22Rv1 (cell line): ENCODE measurements at regions not wholly inside any gene's neighbourhood (a gene's known extent, or its start where the extent isn't known, plus 50 kb on each side); places are given as distances from the start of the nearest gene placed in this dataset.

ENCODE experiments used
- H3K27ac ChIP-seq: fragments of 450-650 bp; 2 replicates; pipeline ENCODE4 v1.5.1; 2017
- ZFX ChIP-seq: fragments of 450-650 bp; IDR thresholded peaks from 2 replicates; pipeline ENCODE4 v1.6.1; 2017; ENCODE audit warnings: antibody characterized with exemption, borderline replicate concordance
- TF ChIP-seq, protein P1 (sequence below): fragments of 450-650 bp; IDR thresholded peaks from 2 replicates; pipeline ENCODE4 v1.5.1; 2017; ENCODE audit warnings: mild to moderate bottlenecking

DNA sequence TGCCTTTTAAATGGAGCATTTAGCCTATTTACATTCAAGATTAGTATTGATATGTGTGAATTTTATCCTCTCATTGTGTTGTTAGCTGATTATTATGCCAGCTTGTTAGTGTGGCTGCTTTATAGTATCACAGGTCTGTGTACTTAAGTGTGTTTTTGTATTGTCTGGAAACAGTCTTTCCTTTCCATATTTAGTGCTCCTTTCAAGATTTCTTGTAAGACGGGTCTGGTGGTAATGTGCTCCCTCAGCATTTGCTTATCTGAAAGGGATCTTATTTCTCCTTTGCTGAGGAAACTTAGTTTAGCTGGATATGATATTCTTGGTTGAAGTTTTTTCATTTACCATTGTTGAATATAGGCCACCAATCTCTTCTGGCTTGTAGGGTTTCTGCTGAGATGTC, 549.0 kb downstream of the EPHA3 start:
- no peak overlapping the region for H3K27ac ChIP-seq
- TF ChIP-seq ZFX: no peak

DNA sequence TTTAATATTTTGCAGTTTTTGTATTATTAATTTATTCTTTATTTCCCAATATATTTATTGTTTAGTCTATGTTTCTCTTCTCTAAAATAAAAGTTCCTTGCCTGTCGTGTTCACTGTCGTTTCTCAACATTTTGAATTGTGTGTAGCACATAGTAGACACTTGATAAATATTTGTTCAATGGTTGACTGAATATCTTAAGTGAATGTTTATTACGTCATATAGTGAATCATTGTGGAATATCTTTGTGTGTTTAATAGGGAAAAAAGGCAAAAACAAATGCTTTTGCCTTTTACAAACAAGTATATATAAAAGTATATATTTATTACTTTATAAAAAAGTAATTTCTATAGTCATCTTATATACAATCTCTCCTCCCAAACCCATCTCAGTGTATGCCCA, 572.3 kb downstream of the EPHA3 start:
- TF ChIP-seq, protein P1, sequence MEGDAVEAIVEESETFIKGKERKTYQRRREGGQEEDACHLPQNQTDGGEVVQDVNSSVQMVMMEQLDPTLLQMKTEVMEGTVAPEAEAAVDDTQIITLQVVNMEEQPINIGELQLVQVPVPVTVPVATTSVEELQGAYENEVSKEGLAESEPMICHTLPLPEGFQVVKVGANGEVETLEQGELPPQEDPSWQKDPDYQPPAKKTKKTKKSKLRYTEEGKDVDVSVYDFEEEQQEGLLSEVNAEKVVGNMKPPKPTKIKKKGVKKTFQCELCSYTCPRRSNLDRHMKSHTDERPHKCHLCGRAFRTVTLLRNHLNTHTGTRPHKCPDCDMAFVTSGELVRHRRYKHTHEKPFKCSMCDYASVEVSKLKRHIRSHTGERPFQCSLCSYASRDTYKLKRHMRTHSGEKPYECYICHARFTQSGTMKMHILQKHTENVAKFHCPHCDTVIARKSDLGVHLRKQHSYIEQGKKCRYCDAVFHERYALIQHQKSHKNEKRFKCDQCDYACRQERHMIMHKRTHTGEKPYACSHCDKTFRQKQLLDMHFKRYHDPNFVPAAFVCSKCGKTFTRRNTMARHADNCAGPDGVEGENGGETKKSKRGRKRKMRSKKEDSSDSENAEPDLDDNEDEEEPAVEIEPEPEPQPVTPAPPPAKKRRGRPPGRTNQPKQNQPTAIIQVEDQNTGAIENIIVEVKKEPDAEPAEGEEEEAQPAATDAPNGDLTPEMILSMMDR: no peak
- no peak for TF ChIP-seq ZFX
- H3K27ac ChIP-seq: no peak overlapping the region

DNA sequence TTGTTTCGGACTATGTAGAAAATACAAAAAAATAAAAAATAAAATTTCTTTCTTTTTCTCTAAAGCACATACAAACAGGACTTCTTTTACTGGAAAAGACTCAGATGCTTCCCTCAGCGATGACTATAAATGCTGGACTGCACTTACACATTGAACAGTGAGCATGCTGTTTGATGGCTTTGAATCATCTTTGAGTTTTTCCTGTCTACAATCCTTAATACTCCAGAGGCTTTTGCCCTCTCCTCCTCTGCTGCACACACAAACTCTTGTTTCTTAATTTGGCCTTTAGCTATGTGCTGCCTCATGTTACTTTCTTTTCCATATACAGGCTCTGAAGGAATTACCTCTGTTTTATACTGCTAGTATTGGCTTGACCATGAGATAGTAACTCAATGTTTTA, 575.1 kb downstream of the EPHA3 start:
- H3K27ac ChIP-seq: peak overlapping the region; percentile 72
- TF ChIP-seq, protein P1: no peak
- TF ChIP-seq ZFX: no peak

DNA sequence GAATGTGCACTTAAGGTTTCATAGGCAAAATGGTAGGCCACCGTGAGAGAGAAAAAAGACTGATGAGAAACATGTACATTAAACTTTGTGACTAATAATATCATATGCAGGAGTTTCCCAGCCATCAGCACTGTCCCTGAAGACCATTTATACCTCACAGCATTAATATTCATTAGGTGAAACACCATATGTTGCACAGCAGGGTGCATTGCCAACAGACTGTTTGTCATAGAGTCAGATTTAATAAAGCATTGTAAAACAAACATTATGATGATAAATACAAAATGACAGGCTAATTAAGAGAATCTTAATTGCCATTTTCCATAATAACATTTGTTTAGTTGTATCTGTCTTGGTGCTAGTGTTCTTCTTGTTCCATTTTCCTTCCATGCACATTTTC, 578.3 kb downstream of the EPHA3 start:
- H3K27ac ChIP-seq: peak overlapping the region; percentile 72
- TF ChIP-seq, protein P1: no peak
- TF ChIP-seq ZFX: no peak

DNA sequence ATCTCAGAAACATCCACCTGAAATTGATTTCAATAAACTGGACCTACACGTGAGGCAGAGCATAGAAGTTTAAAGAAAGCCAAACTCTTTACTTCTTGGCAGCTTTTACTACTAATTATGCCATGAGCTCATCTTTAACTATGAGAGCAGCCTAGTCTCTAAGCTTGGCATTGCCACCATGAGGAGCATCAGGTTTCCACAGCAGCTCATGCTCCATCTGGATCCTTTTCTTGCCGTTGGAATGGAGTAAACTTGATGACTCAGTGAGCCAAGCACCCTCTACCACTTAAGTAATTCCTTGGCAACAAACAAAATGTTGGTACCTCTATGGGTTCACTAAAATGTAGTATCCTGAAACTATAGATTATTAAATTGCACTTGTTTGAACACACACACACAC, 583.2 kb downstream of the EPHA3 start:
- peak overlapping the region; percentile 41 for H3K27ac ChIP-seq
- no peak for TF ChIP-seq ZFX
- TF ChIP-seq, protein P1: no peak

DNA sequence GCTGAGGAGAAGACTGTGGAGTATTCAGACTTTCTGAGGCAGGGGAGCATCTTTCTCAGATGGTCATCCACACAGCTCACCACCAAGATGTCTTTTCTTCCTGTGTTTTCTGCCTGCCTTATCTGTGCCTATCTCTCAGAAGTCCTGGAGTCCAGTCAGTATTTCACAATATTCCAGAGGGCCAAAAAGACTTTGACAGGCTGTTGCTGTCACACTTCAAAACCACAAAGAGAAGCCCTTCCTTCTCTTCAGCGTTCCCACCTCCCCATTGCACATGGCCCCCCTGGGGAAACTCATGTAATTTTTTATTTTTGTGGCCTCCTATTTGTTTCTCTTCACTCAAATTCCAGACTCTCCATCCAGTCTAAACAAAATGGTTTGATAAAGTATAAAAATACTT, 585.2 kb downstream of the EPHA3 start:
- no peak for TF ChIP-seq ZFX
- TF ChIP-seq, protein P1: no peak
- H3K27ac ChIP-seq: no peak overlapping the region

DNA sequence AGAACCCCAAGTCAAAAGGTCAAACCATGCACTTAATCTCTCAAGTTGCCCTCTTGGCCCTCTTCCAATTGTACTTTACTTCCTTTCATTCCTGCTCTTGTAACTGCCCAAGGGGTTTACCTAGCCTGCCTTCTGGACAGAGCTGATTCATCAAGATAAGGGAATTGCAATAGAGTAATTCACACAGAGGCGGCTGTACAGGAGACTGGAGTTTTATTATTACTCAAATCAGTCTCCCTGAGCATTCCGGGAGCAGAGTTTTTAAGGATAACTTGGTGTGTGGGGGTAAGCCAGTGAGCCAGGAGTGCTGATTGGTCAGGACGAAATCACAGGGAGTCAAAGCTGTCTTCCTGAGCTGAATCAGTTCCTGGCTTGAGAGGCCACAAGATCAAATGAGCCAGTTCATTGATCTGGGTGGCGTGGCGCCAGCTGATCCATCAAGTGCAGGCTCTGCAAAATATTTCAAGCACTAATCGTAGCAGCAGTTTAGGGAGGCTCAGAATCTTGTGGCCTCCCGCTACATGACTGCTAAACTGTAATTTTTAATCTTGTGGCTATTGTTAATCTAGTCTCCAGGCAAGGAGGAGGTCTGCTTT, 590.0 kb downstream of the EPHA3 start:
- no peak for TF ChIP-seq ZFX
- TF ChIP-seq, protein P1: no peak

DNA sequence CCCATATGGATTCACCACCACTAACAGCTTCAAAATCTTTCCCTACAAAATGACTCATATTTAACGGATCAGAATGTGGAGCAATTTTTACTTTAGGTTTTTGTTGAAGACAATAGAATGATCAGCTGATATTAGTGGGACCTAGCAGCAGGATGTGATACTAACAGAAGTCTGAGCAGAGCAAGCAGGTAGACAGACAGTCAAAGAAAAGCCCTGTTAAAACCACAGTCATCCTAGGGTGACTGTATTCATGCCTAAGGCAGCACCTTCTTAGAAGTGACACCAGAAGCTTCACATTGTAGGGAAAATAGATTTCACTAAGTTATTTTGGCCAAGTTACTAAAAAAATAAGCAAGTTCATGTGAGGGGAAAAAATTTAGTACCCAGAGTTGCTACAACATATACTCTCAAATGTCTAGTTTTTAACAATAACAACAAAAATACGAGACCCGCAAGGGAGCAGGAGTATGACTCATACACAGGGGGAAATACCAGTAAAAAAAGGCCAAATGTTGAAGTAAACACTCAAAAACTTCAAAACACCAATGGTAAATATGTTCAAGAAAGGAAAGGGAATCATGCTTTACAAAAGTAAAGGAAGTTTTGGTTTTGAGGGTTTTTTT, 590.9 kb downstream of the EPHA3 start:
- peak overlapping the region; percentile 18; the same call in 1 of the 2 replicates for H3K27ac ChIP-seq

More for the DNA sequence above, 590.0 kb downstream of the EPHA3 start:
- peak overlapping the region; percentile 18; the same call in 1 of the 2 replicates for H3K27ac ChIP-seq

More for the DNA sequence above, 590.9 kb downstream of the EPHA3 start:
- TF ChIP-seq, protein P1: no peak
- TF ChIP-seq ZFX: no peak
